HCT116 (cell line): ENCODE measurements at regions not wholly inside any gene's neighbourhood (a gene's known extent, or its start where the extent isn't known, plus 50 kb on each side); places are given as distances from the start of the nearest gene placed in this dataset.

Experiments used
- ATAC-seq: fragments of 200-7000 bp; cut with Tn5 transposase; 2 replicates; pipeline ENCODE4 v1.9.1; 2020; ENCODE audit warnings: mild to moderate bottlenecking, moderate library complexity
- BruUV-seq: library from RNA; stranded (reverse); fragments of 400-500 nt; replicated peaks from 2 replicates; lab custom pipeline; 2021; lab: Mats Ljungman, UMichigan
- CTCF ChIA-PET: fragments of 300-600 bp; sonication (Branson Sonifier 250); formaldehyde crosslinking; loops from one replicate; lab custom pipeline; 2021; ENCODE audit warnings: antibody characterized with exemption; lab: Charles Lee
- POLR2A ChIA-PET: fragments of 300-600, 350-600 bp; sonication (Branson Sonifier 250); formaldehyde crosslinking; loops from one replicate; lab custom pipeline; 2021; ENCODE audit warnings: antibody characterized with exemption; lab: Charles Lee
- RAD21 ChIA-PET, 2 experiments: fragments of 300-600 bp; sonication (Branson Sonifier 250); formaldehyde crosslinking; loops; one replicate each; lab custom pipeline; 2023; ENCODE audit warnings: low total read pairs in 2 of 2; ENCODE audit not compliant: uncharacterized antibody in 2 of 2, unreplicated experiment in 2 of 2, low non-redundant PET in 1 of 2; lab: Charles Lee
- DNase-seq: peaks from one replicate; pipeline ENCODE4 v3.0.0-alpha.2; 2010; ENCODE audit warnings: low read depth, low spot score
- H2AFZ ChIP-seq: fragments of 200-600 bp; shearing (Covaris generic), sonication (generic); 2 replicates; pipeline ENCODE4 v1.6.1; 2017; ENCODE audit warnings: low read depth, mixed run types, mixed read lengths, antibody characterized with exemption, low read length; ENCODE audit not compliant: poor library complexity, severe bottlenecking
- H3K27ac ChIP-seq: 2 replicates; pipeline ENCODE4 v1.5.1; 2012; ENCODE audit warnings: low read depth, low read length
- H3K27me3 ChIP-seq: fragments of 200-600 bp; sonication (generic); 2 replicates; pipeline ENCODE4 v1.6.1; 2016; ENCODE audit warnings: mixed run types, low read length, mixed read lengths; ENCODE audit not compliant: insufficient read depth
- H3K36me3 ChIP-seq, 2 experiments: fragments of 200-500 bp in 1 of 2; fragments of 200-600 bp in 1 of 2; sonication (Bioruptor generic) in 1 of 2; sonication (generic) in 1 of 2; 2 replicates each; pipeline versions ENCODE4 v1.5.1 to v1.6.1; 2014 to 2016; ENCODE audit warnings: low read length in 2 of 2, inconsistent platforms in 1 of 2, mixed read lengths in 1 of 2, mixed run types in 1 of 2; ENCODE audit not compliant: insufficient read depth in 2 of 2, control insufficient read depth in 1 of 2
- H3K4me1 ChIP-seq, 2 experiments: fragments of 200-600 bp in 1 of 2; sonication (generic) in 1 of 2; 2 replicates each; pipeline versions ENCODE4 v1.5.1 to v1.6.1; 2012 to 2017; ENCODE audit warnings: low read length in 2 of 2, inconsistent platforms in 1 of 2, mild to moderate bottlenecking in 1 of 2, mixed read lengths in 1 of 2, mixed run types in 1 of 2, moderate library complexity in 1 of 2; ENCODE audit not compliant: insufficient read depth in 2 of 2, control insufficient read depth in 1 of 2
- H3K4me2 ChIP-seq: fragments of 200-600 bp; sonication (generic); 2 replicates; pipeline ENCODE4 v1.6.1; 2017; ENCODE audit warnings: mixed run types, low read length, mixed read lengths
- H3K4me3 ChIP-seq, 2 experiments: fragments of 200-600 bp in 1 of 2; sonication (generic) in 1 of 2; replicated peaks in 1 of 2; 2 replicates each; pipeline ENCODE4 v1.5.1; 2011 to 2016; ENCODE audit warnings: low read length in 2 of 2, control low read depth in 1 of 2, low read depth in 1 of 2, mild to moderate bottlenecking in 1 of 2, mixed read lengths in 1 of 2, mixed run types in 1 of 2
- H3K79me2 ChIP-seq: fragments of 200-600 bp; sonication (generic); 2 replicates; pipeline ENCODE4 v1.6.1; 2017; ENCODE audit warnings: mild to moderate bottlenecking, mixed run types, low read length, moderate library complexity, mixed read lengths; ENCODE audit not compliant: insufficient read depth
- H3K9ac ChIP-seq: fragments of 200-600 bp; sonication (generic); 2 replicates; pipeline ENCODE4 v1.6.1; 2016; ENCODE audit warnings: low read length, mixed read lengths
- H3K9me2 ChIP-seq: fragments of 200-600 bp; sonication (generic), shearing (Covaris generic); 2 replicates; pipeline ENCODE4 v1.6.1; 2017; ENCODE audit warnings: mixed run types, mild to moderate bottlenecking, moderate library complexity; ENCODE audit not compliant: insufficient read depth
- H3K9me3 ChIP-seq, 2 experiments: fragments of 200-500 bp in 1 of 2; fragments of 200-600 bp in 1 of 2; sonication (Bioruptor generic) in 1 of 2; sonication (generic) in 1 of 2; 2 replicates each; pipeline ENCODE4 v1.6.1; 2014 to 2017; ENCODE audit warnings: low read length in 2 of 2, mixed read lengths in 2 of 2, inconsistent platforms in 1 of 2, low read depth in 1 of 2, mild to moderate bottlenecking in 1 of 2, mixed run types in 1 of 2, moderate library complexity in 1 of 2; ENCODE audit not compliant: control insufficient read depth in 1 of 2, insufficient read depth in 1 of 2
- H4K20me1 ChIP-seq: fragments of 200-600 bp; sonication (generic), shearing (Covaris generic); 2 replicates; pipeline ENCODE4 v1.6.1; 2017; ENCODE audit warnings: mixed run types, mild to moderate bottlenecking, moderate library complexity; ENCODE audit not compliant: insufficient read depth
- ATF3 ChIP-seq: IDR thresholded peaks from 2 replicates; pipeline ENCODE4 v1.6.1; 2012
- CEBPB ChIP-seq: IDR thresholded peaks from 2 replicates; pipeline ENCODE4 v1.6.1; 2012; ENCODE audit warnings: low read depth
- ELF1 ChIP-seq: IDR thresholded peaks from 2 replicates; pipeline ENCODE4 v1.6.1; 2012; ENCODE audit warnings: low read depth, borderline replicate concordance
- FOSL1 ChIP-seq: IDR thresholded peaks from 2 replicates; pipeline ENCODE4 v1.6.1; 2012; ENCODE audit warnings: low read depth
- MAX ChIP-seq: IDR thresholded peaks from 2 replicates; pipeline ENCODE4 v1.6.1; 2012
- REST ChIP-seq: IDR thresholded peaks from 2 replicates; pipeline ENCODE4 v1.6.1; 2012; ENCODE audit warnings: low read depth
- SIN3A ChIP-seq: IDR thresholded peaks from 2 replicates; pipeline ENCODE4 v1.6.1; 2012; ENCODE audit warnings: low read depth
- SRF ChIP-seq: IDR thresholded peaks from 2 replicates; pipeline ENCODE4 v1.6.1; 2012; ENCODE audit warnings: low read depth
- ZFX ChIP-seq: fragments of 450-650 bp; IDR thresholded peaks from 2 replicates; pipeline ENCODE4 v1.6.1; 2017
- intact Hi-C: fragments of 100-400 bp; cut with micrococcal nuclease; formaldehyde crosslinking; loops from 2 replicates; pipeline ENCODE4 v1.10.0; 2022

GRCh38 chr14:42931308-42931707 lies 1324.6 kb downstream of the LRFN5 start:
- intact Hi-C loops, result no loop called here
- Histone ChIP-seq H3K79me2 (no peaks in the 10 kb centered on the region), H4K20me1 (no peaks in the 10 kb centered on the region), H3K9me2 (no peaks in the 10 kb centered on the region), H3K27ac (no peak overlapping the region), H3K4me1 (peaks cover 0 to 3% of the 10 kb centered on the region in 2 experiments; a peak in 1 of 4 replicates), H3K36me3 (no peaks in the 10 kb centered on the region), H3K4me2 (no peak overlapping the region), H2AFZ (no peak overlapping the region), H3K9ac (no peak overlapping the region), H3K27me3 (no peaks in the 10 kb centered on the region), H3K4me3 (no peak overlapping the region), H3K9me3 (no peaks in the 10 kb centered on the region)
- ChIA-PET RAD21 (no interaction called here), CTCF (no interaction called here), POLR2A (no interaction called here)
- no TSS peak for BruUV-seq
- DNase-seq, result no peak
- ATAC-seq, result no peak
- TF ChIP-seq FOSL1, result no peak
- TF ChIP-seq MAX, result no peak
- no peak for TF ChIP-seq SRF
- TF ChIP-seq ELF1, result no peak
- no peak for TF ChIP-seq CEBPB
- no peak for TF ChIP-seq REST
- TF ChIP-seq ATF3, result no peak
- no peak for TF ChIP-seq SIN3A
- TF ChIP-seq ZFX, result no peak
